ENCODE measurements at regions not wholly inside any gene's neighbourhood (a gene's known extent, or its start where the extent isn't known, plus 50 kb on each side); places are given as distances from the start of the nearest gene placed in this dataset.

- TF ChIP-seq POLR2A (IDR thresholded peaks at IDR 0.05) (no peak), CTCF (IDR thresholded peaks at IDR 0.05) (no peak)
Measured at GRCh38 chr6:3560211-3560610, 103.4 kb upstream of the SLC22A23 start.
